GM21447 (cell line): ENCODE measurements at regions not wholly inside any gene's neighbourhood (a gene's known extent, or its start where the extent isn't known, plus 50 kb on each side); places are given as distances from the start of the nearest gene placed in this dataset.
"Not testable (repeated sequence)": the region's sequence is repeated elsewhere in the genome, so short reads cannot be mapped to it uniquely, and the experiment has no call there.

Experiments
- ATAC-seq: cut with Tn5 transposase; IDR thresholded peaks from one replicate; pipeline ENCODE4 v1.9.1; 2021; ENCODE audit not compliant: unreplicated experiment

GRCh38 chr1:190949939-190950338 is 472.3 kb upstream of the BRINP3 start:
- ATAC-seq = no peak

DNA sequence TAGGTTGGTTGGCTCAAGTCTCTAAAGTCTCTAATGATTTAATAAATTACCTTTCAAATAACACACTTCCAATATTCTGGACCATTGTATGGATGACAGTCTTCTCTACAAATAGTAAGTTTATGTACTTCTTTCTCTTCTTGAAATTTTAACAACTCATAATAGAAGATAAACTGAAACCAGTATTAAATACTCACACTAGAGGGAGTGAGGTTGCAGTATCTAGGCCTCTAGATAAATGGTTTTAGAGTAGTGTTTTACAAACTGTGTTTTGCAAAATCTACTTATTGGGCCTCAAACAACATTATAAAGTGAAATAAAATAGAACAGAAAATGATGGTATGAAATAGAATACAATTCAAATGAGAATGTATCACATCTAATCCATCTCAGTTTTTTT is 479.9 kb upstream of the BRINP3 start:
- ATAC-seq = no peak

DNA sequence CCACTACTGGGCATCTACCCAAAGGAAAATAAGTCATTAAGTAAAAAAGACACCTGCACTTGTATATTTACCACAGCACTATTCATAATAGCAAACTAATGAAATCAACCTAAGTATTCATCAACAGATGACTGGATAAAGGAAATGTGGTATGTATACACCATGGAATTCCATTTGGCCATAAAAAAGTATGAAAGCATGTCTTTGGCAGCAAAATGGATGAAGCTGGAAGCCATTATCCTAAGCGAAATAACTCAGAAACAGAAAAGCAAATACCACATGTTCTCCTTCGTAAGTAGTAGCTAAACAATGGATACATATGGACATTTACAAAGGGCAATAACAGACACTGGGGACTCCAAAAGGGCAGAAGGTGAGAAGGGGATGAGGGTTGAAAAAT is 485.7 kb upstream of the BRINP3 start:
- ATAC-seq = no peak

- ATAC-seq = no peak
Measured at GRCh38 chr1:190975827-190976226, 498.2 kb upstream of the BRINP3 start.

DNA sequence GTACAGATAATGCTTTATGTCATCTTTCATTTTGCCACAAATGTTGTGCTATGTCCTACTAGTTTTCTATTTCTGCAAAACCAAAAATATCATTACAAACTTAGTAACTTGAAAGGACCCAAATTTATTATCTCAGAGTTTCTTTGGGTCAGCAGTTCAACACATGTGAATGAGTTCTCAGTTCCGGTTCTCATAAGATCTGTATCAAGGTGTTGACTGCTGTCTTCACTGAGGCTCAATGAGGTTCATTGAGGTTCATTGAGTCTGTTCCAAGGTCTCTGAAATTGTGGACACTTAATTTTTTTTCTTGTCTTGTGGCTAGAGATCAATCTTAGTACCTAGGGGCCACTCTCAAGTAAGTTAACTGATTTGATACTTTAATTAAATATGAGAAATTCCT is 525.1 kb upstream of the BRINP3 start:
- ATAC-seq = no peak

DNA sequence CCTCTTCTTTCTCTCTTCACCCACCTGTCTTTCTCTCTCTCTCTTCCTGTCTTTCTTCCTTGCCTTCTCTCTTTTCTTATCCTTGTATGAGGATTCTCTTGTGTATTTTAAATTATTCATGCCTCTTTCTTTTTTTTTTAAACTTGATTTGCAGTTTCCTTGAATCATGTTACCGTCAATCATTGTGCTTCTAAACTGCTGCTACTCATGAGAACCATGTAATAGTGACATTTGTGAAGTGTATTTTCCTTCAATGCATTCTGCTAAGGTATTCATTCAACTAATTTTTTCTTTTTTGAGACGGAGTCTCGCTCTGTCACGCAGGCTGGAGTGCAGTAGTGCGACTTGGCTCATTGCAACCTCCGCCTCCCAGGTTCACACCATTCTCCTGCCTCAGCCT is 539.1 kb upstream of the BRINP3 start:
- ATAC-seq = no peak

GRCh38 chr1:191022856-191023255 is 545.2 kb upstream of the BRINP3 start:
- no peak for ATAC-seq

- no peak for ATAC-seq
Measured at GRCh38 chr1:191025896-191026642, 548.4 kb upstream of the BRINP3 start.

- ATAC-seq = no peak
Measured at GRCh38 chr1:191026828-191027227, 549.2 kb upstream of the BRINP3 start.

GRCh38 chr1:191034132-191034531 is 556.5 kb upstream of the BRINP3 start:
- ATAC-seq = no peak

- ATAC-seq = no peak
Measured at GRCh38 chr1:191043066-191043465, 565.4 kb upstream of the BRINP3 start.

DNA sequence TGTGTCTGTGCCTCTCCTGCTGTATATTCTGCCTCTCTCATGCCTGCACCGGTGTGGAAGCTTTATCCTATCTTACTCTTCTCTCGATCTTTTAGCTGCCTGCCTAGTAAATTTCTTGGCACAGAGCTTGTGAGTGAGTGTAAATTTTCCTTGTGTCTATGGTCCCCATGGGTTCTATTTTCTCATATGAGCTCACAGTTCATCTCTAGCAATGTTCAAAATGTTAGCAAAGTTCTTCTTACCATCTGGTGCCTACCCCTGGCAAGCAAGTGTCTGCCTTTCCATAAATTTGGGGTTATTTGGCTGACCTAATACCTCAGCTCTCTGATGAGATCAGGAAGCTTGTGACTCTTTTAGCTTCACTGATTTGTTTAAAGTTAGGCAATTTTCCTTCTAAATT is 572.1 kb upstream of the BRINP3 start:
- no peak for ATAC-seq

GRCh38 chr1:191052888-191053287 is 575.2 kb upstream of the BRINP3 start:
- no peak for ATAC-seq

GRCh38 chr1:191065346-191065745 is 587.7 kb upstream of the BRINP3 start:
- no peak for ATAC-seq

DNA sequence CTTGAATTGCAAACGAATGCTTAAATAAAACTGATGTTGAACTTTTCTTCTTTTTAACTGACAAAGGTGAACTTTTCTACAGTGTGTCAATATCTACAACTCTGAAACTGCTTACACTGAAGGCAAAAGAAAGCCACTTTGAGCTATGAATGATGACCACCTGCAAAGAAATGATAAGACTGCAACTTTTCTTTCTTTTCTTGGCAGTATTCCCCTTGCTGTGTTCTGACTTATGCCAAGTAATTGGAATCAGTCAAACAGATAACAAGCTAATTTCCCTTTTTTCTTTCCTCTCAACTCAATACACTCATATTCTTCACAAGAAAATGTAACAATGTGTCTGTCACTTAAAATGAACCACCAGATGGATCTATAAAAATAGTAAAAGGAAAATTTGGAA is 588.1 kb upstream of the BRINP3 start:
- ATAC-seq = no peak

GRCh38 chr1:191074881-191075280 is 597.2 kb upstream of the BRINP3 start:
- ATAC-seq = no peak

- not testable (repeated sequence) for ATAC-seq
Measured at GRCh38 chr1:191083090-191083489, 605.4 kb upstream of the BRINP3 start.

DNA sequence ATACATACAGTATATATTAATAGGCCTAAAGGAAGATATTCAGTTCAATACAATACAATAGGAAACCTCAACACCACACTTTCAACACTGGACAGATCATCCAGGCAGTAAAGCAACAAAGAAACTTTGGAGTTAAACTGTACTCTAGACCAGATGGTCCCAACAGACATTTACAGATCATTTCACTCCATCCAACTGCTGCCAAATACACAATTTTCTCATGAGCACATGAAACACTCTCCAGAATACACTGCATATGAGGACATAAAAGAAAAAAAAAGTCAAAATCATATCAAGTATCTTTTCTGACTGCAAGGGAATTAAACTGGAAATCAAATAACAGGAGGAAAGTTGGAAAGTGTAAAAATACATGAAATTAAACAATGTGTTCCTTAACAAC is 607.5 kb upstream of the BRINP3 start:
- no peak for ATAC-seq

DNA sequence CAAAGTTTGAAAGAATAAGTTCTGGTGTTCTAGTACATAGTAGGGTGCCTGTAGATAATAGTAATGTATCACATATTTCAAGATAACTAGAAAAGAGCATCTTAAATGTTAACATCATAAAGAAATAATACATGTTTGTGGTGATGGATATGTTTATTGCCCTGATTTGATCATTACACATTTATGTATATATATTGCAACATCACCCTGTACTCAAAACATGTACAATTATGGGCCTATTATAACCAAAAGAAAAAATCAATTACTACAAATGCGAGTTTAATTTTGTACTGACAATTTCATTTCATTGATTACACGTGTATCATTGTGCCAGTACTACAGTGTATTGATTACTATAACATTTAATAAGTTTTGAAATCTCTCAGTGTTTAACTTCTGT is 609.2 kb upstream of the BRINP3 start:
- no peak for ATAC-seq

GRCh38 chr1:191096405-191096804 is 618.7 kb upstream of the BRINP3 start:
- ATAC-seq = no peak

- ATAC-seq = no peak
Measured at GRCh38 chr1:191099696-191100095, 622.0 kb upstream of the BRINP3 start.

DNA sequence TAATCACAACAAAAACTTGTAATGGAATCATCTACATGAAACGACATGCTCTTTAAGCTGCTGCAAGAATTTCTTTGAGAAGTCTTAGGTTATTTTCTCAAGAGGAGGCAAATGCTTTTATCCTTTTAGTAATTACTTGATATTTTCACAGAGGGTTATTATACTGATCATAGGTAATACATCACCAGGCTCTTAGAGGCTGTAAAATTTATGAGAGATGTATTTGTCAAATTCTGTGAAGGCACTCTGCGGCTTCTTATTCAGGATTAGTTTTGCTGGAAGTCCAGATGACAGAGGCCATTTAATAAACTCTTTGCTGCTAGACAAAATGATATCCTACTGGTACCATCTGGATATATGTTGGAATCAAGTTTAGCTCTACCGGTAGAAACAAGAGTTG is 624.3 kb upstream of the BRINP3 start:
- no peak for ATAC-seq

DNA sequence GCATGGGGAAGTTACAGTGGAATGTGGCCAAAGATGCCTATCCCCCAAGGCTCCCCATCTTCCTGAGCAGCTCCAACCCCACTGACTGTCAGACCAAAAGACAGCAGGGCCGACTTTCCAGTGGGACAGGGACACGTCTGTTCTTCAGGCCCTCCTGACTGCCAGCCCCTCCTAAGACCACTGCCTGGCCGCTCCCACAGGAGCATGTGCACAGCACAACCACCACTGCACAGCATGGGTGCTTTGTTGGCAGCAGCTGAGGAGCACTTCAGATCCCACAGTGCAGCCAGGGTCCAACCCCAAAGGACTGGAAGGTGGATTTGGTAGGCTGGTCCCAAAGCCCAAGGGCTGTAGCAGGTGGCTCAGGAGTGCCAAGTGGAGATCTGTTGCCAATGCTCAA is 648.3 kb upstream of the BRINP3 start:
- no peak for ATAC-seq
